Glutamatergic neuron (in vitro differentiated cells): ENCODE measurements at regions not wholly inside any gene's neighbourhood (a gene's known extent, or its start where the extent isn't known, plus 50 kb on each side); places are given as distances from the start of the nearest gene placed in this dataset.

Experiments used
- DNase-seq: peaks from one replicate; pipeline ENCODE4 v3.0.0; 2022
- H3K27ac Mint-ChIP-seq: one replicate; pipeline ENCODE4 v1.8.0; 2020; ENCODE audit warnings: mild to moderate bottlenecking, mixed read lengths, inconsistent platforms; ENCODE audit not compliant: unreplicated experiment
- H3K27me3 Mint-ChIP-seq: one replicate; pipeline ENCODE4 v1.8.0; 2020; ENCODE audit warnings: mild to moderate bottlenecking, moderate library complexity, mixed read lengths, inconsistent platforms; ENCODE audit not compliant: unreplicated experiment
- H3K36me3 Mint-ChIP-seq: one replicate; pipeline ENCODE4 v1.8.0; 2020; ENCODE audit warnings: mild to moderate bottlenecking, mixed read lengths, inconsistent platforms; ENCODE audit not compliant: unreplicated experiment
- H3K4me1 Mint-ChIP-seq: one replicate; pipeline ENCODE4 v1.8.0; 2020; ENCODE audit warnings: mild to moderate bottlenecking, low read depth, mixed read lengths, inconsistent platforms; ENCODE audit not compliant: unreplicated experiment
- H3K4me3 Mint-ChIP-seq: one replicate; pipeline ENCODE4 v1.8.0; 2020; ENCODE audit warnings: mild to moderate bottlenecking, mixed read lengths, inconsistent platforms; ENCODE audit not compliant: unreplicated experiment
- H3K9me3 Mint-ChIP-seq: one replicate; pipeline ENCODE4 v1.8.0; 2020; ENCODE audit warnings: mild to moderate bottlenecking, moderate library complexity, mixed read lengths, inconsistent platforms; ENCODE audit not compliant: unreplicated experiment
- CTCF ChIP-seq: fragments of 200-600 bp; sonication (generic); IDR thresholded peaks from one replicate; pipeline ENCODE4 v1.5.0; 2021; ENCODE audit not compliant: partially characterized antibody, unreplicated experiment

- TF ChIP-seq CTCF = no peak
- no peak for DNase-seq
- Mint-ChIP-seq H3K27ac (no peak overlapping the region), H3K9me3 (peaks cover 1% of the 10 kb centered on the region), H3K36me3 (no peaks in the 10 kb centered on the region), H3K4me1 (no peaks in the 10 kb centered on the region), H3K4me3 (no peak overlapping the region), H3K27me3 (peaks cover 8% of the 10 kb centered on the region)
Observed at GRCh38 chr10:43968961-43969360, 320.3 kb upstream of the ZNF32 start.

GRCh38 chr10:43968076-43968475 lies 319.4 kb upstream of the ZNF32 start:
- Mint-ChIP-seq H3K36me3 (no peaks in the 10 kb centered on the region), H3K4me1 (no peaks in the 10 kb centered on the region), H3K27ac (no peak overlapping the region), H3K27me3 (peaks cover 8% of the 10 kb centered on the region), H3K9me3 (peaks cover 1% of the 10 kb centered on the region), H3K4me3 (no peak overlapping the region)
- no peak for TF ChIP-seq CTCF
- no peak for DNase-seq

- H3K4me1 Mint-ChIP-seq = no peaks in the 10 kb centered on the region
- no peak for TF ChIP-seq CTCF
- H3K27ac Mint-ChIP-seq = no peak overlapping the region
- peaks cover 4% of the 10 kb centered on the region for H3K27me3 Mint-ChIP-seq
- H3K9me3 Mint-ChIP-seq = no peaks in the 10 kb centered on the region
- no peak for DNase-seq
- no peaks in the 10 kb centered on the region for H3K36me3 Mint-ChIP-seq
- H3K4me3 Mint-ChIP-seq = no peak overlapping the region
Observed at GRCh38 chr10:43966571-43966965, 317.9 kb upstream of the ZNF32 start.

- no peaks in the 10 kb centered on the region for H3K4me1 Mint-ChIP-seq
- no peak overlapping the region for H3K27ac Mint-ChIP-seq
- H3K36me3 Mint-ChIP-seq = no peaks in the 10 kb centered on the region
- no peak overlapping the region for H3K4me3 Mint-ChIP-seq
- no peak for TF ChIP-seq CTCF
- no peak for DNase-seq
- H3K27me3 Mint-ChIP-seq = peaks cover 6% of the 10 kb centered on the region
- H3K9me3 Mint-ChIP-seq = no peaks in the 10 kb centered on the region
Observed at GRCh38 chr10:43965918-43966570, 317.4 kb upstream of the ZNF32 start.

- H3K4me3 Mint-ChIP-seq = no peak overlapping the region
- no peaks in the 10 kb centered on the region for H3K36me3 Mint-ChIP-seq
- no peak for TF ChIP-seq CTCF
- no peaks in the 10 kb centered on the region for H3K9me3 Mint-ChIP-seq
- no peaks in the 10 kb centered on the region for H3K4me1 Mint-ChIP-seq
- H3K27ac Mint-ChIP-seq = no peak overlapping the region
- peaks cover 7% of the 10 kb centered on the region for H3K27me3 Mint-ChIP-seq
- DNase-seq = no peak
Observed at GRCh38 chr10:43965033-43965917, 316.6 kb upstream of the ZNF32 start.
